H1 (cell line): ENCODE measurements at regions not wholly inside any gene's neighbourhood (a gene's known extent, or its start where the extent isn't known, plus 50 kb on each side); places are given as distances from the start of the nearest gene placed in this dataset.

Experiments used
- CTCF ChIA-PET: fragments of 300-600 bp; sonication (Branson Sonifier 250); formaldehyde crosslinking; loops from one replicate; lab custom pipeline; 2021; ENCODE audit not compliant: partially characterized antibody; lab: Charles Lee
- POLR2A ChIA-PET: fragments of 300-600 bp; sonication (Branson Sonifier 250); formaldehyde crosslinking; loops from one replicate; lab custom pipeline; 2021; ENCODE audit warnings: inconsistent platforms; ENCODE audit not compliant: partially characterized antibody; lab: Charles Lee
- DNase-seq, 2 experiments: peaks; one replicate each; pipeline versions ENCODE4 v3.0.0 to v3.0.0-alpha.2; 2010 to 2022; ENCODE audit warnings: low spot score in 2 of 2, low read depth in 1 of 2, mixed read lengths in 1 of 2
- FAIRE-seq: peaks from 2 replicates; lab custom pipeline; 2011; peaks lifted over from hg19 to GRCh38; lab: Jason Lieb, UNC
- H2AFZ ChIP-seq: 2 replicates; pipeline ENCODE4 v1.8.1; 2012; ENCODE audit warnings: low read length, inconsistent platforms
- H2AK5ac ChIP-seq: 2 replicates; pipeline ENCODE4 v1.6.1; 2013; ENCODE audit warnings: low read depth, low read length
- H2BK120ac ChIP-seq: replicated peaks from 2 replicates; pipeline ENCODE3; 2013; ENCODE audit warnings: low read depth, low read length, inconsistent platforms
- H2BK12ac ChIP-seq: 2 replicates; pipeline ENCODE4 v1.6.1; 2013; ENCODE audit warnings: low read depth, low read length
- H2BK15ac ChIP-seq: 2 replicates; pipeline ENCODE4 v1.6.1; 2013; ENCODE audit warnings: low read length
- H2BK20ac ChIP-seq: 2 replicates; pipeline ENCODE4 v1.6.1; 2013; ENCODE audit warnings: low read length
- H2BK5ac ChIP-seq: 2 replicates; pipeline ENCODE4 v1.6.1; 2013; ENCODE audit warnings: low read depth, low read length
- H3K14ac ChIP-seq: 2 replicates; pipeline ENCODE4 v1.6.1; 2013; ENCODE audit warnings: inconsistent platforms; ENCODE audit not compliant: insufficient read length
- H3K18ac ChIP-seq: 2 replicates; pipeline ENCODE4 v1.6.1; 2013; ENCODE audit warnings: low read length; ENCODE audit errors: extremely low read depth
- H3K23ac ChIP-seq: 2 replicates; pipeline ENCODE4 v1.6.1; 2013; ENCODE audit warnings: inconsistent platforms; ENCODE audit not compliant: insufficient read length
- H3K23me2 ChIP-seq: 2 replicates; pipeline ENCODE4 v1.6.1; 2013; ENCODE audit warnings: low read depth, low read length
- H3K27ac ChIP-seq: 2 replicates; pipeline ENCODE4 v1.6.1; 2011; ENCODE audit warnings: low read depth, low read length, inconsistent platforms
- H3K27me3 ChIP-seq, 4 experiments: replicated peaks in 1 of 4; 1 replicate in 1 of 4; 2 replicates in 3 of 4; pipeline versions ENCODE4 v1.6.1 to v1.8.1; 2011 to 2013; ENCODE audit warnings: low read length in 3 of 4, mild to moderate bottlenecking in 3 of 4, inconsistent platforms in 2 of 4, mixed read lengths in 2 of 4, moderate library complexity in 1 of 4; ENCODE audit not compliant: control insufficient read depth in 3 of 4, insufficient read depth in 3 of 4; ENCODE audit errors: extremely low read depth in 1 of 4
- H3K36me3 ChIP-seq, 4 experiments: 2 replicates each; pipeline versions ENCODE4 v1.6.1 to v1.8.1; 2011 to 2013; ENCODE audit warnings: mild to moderate bottlenecking in 4 of 4, low read length in 3 of 4, moderate library complexity in 2 of 4, control low read depth in 1 of 4, inconsistent platforms in 1 of 4; ENCODE audit not compliant: insufficient read depth in 4 of 4, control insufficient read depth in 2 of 4
- H3K4ac ChIP-seq: replicated peaks from 2 replicates; pipeline ENCODE3; 2013; ENCODE audit warnings: low read length, low read depth, mixed read lengths, inconsistent platforms; ENCODE audit not compliant: insufficient read length
- H3K4me1 ChIP-seq, 4 experiments: replicated peaks in 1 of 4; 1 replicate in 1 of 4; 2 replicates in 3 of 4; pipeline versions ENCODE4 v1.6.1 to v1.8.1; 2011 to 2013; ENCODE audit warnings: low read length in 3 of 4, inconsistent platforms in 2 of 4, mixed read lengths in 1 of 4; ENCODE audit not compliant: insufficient read depth in 4 of 4, control insufficient read depth in 3 of 4
- H3K4me2 ChIP-seq, 2 experiments: 2 replicates each; pipeline versions ENCODE4 v1.6.1 to v1.8.1; 2011 to 2013; ENCODE audit warnings: low read depth in 2 of 2, low read length in 2 of 2, control low read depth in 1 of 2, inconsistent platforms in 1 of 2, mild to moderate bottlenecking in 1 of 2; ENCODE audit not compliant: insufficient read depth in 1 of 2
- H3K4me3 ChIP-seq, 4 experiments: fragments of 200-600, 300-600 bp in 1 of 4; sonication (generic), shearing (Covaris generic), sonication (Bioruptor Twin) in 1 of 4; 2 replicates each; pipeline versions ENCODE4 v1.5.1 to v1.8.1; 2011 to 2016; ENCODE audit warnings: low read length in 4 of 4, low read depth in 3 of 4, control low read depth in 2 of 4, inconsistent platforms in 2 of 4, mild to moderate bottlenecking in 2 of 4, mixed read lengths in 1 of 4, moderate library complexity in 1 of 4; ENCODE audit not compliant: insufficient read depth in 2 of 4; ENCODE audit errors: extremely low read depth in 1 of 4
- H3K56ac ChIP-seq: replicated peaks from 2 replicates; pipeline ENCODE3; 2013; ENCODE audit warnings: low read depth, mild to moderate bottlenecking, mixed read lengths, low read length, inconsistent platforms; ENCODE audit not compliant: insufficient read length
- H3K79me1 ChIP-seq: 2 replicates; pipeline ENCODE4 v1.6.1; 2013; ENCODE audit warnings: low read depth, low read length, control low read depth
- H3K79me2 ChIP-seq, 2 experiments: 2 replicates each; pipeline versions ENCODE4 v1.6.1 to v1.8.1; 2012 to 2013; ENCODE audit warnings: low read length in 2 of 2, mild to moderate bottlenecking in 2 of 2, inconsistent platforms in 1 of 2; ENCODE audit not compliant: insufficient read depth in 2 of 2, control insufficient read depth in 1 of 2
- H3K9ac ChIP-seq, 4 experiments: replicated peaks in 1 of 4; 1 replicate in 1 of 4; 2 replicates in 3 of 4; pipeline versions ENCODE4 v1.6.1 to v1.8.1; 2011 to 2013; ENCODE audit warnings: low read depth in 3 of 4, low read length in 3 of 4, control low read depth in 2 of 4, mild to moderate bottlenecking in 2 of 4, moderate library complexity in 2 of 4, inconsistent platforms in 1 of 4; ENCODE audit errors: extremely low read depth in 1 of 4
- H3K9me3 ChIP-seq, 2 experiments: 2 replicates each; pipeline versions ENCODE4 v1.6.1 to v1.8.1; 2012 to 2013; ENCODE audit warnings: mild to moderate bottlenecking in 2 of 2, moderate library complexity in 2 of 2, control low read depth in 1 of 2, inconsistent platforms in 1 of 2, low read depth in 1 of 2, low read length in 1 of 2, mixed read lengths in 1 of 2; ENCODE audit not compliant: insufficient read depth in 2 of 2
- H4K20me1 ChIP-seq, 2 experiments: replicated peaks in 1 of 2; 2 replicates each; pipeline versions ENCODE3 to v1.8.1; 2011 to 2013; ENCODE audit warnings: inconsistent platforms in 2 of 2, low read length in 2 of 2, mild to moderate bottlenecking in 1 of 2; ENCODE audit not compliant: insufficient read depth in 2 of 2, control insufficient read depth in 1 of 2
- H4K5ac ChIP-seq: 2 replicates; pipeline ENCODE4 v1.6.1; 2013; ENCODE audit warnings: low read length, low read depth, mixed read lengths, inconsistent platforms; ENCODE audit not compliant: insufficient read length
- H4K8ac ChIP-seq: 2 replicates; pipeline ENCODE4 v1.8.0; 2013; ENCODE audit warnings: mild to moderate bottlenecking, moderate library complexity, low read length, inconsistent platforms; ENCODE audit not compliant: insufficient read depth; ENCODE audit errors: extremely low read depth
- H4K91ac ChIP-seq: replicated peaks from 2 replicates; pipeline ENCODE3; 2013; ENCODE audit warnings: low read length, mixed read lengths, inconsistent platforms; ENCODE audit not compliant: insufficient read length
- CHD1 ChIP-seq: IDR thresholded peaks from 2 replicates; pipeline ENCODE4 v1.6.1; 2012; ENCODE audit warnings: low read depth, low read length, improper control_type of control experiment
- CTBP2 ChIP-seq: IDR thresholded peaks from 2 replicates; pipeline ENCODE4 v1.7.0; 2011; ENCODE audit warnings: borderline replicate concordance, mild to moderate bottlenecking, moderate library complexity, mixed read lengths, low read length; ENCODE audit not compliant: insufficient read depth, insufficient read length
- GTF2F1 ChIP-seq: IDR thresholded peaks from 2 replicates; pipeline ENCODE4 v1.6.1; 2012; ENCODE audit warnings: low read depth, low read length, improper control_type of control experiment, borderline replicate concordance
- JUN ChIP-seq: IDR thresholded peaks from 2 replicates; pipeline ENCODE4 v1.6.1; 2011; ENCODE audit warnings: low read depth, mild to moderate bottlenecking, improper control_type of control experiment, low read length
- JUND ChIP-seq: IDR thresholded peaks from 2 replicates; pipeline ENCODE4 v1.6.1; 2011; ENCODE audit warnings: mild to moderate bottlenecking, improper control_type of control experiment, low read length
- KDM1A ChIP-seq: fragments of 200-600, 300-600 bp; sonication (generic); IDR thresholded peaks from 2 replicates; pipeline ENCODE4 v1.7.1; 2016; ENCODE audit warnings: mild to moderate bottlenecking, low read length, borderline replicate concordance
- RNF2 ChIP-seq: fragments of 200-900, 300-1000 bp; sonication (generic); IDR thresholded peaks from 2 replicates; pipeline ENCODE4 v1.7.1; 2016; ENCODE audit warnings: borderline replicate concordance, low read depth, mild to moderate bottlenecking, antibody characterized with exemption, low read length; ENCODE audit not compliant: poor library complexity, severe bottlenecking; ENCODE audit errors: missing control alignments
- SRF ChIP-seq: IDR thresholded peaks from 2 replicates; pipeline ENCODE4 v1.6.1; 2011; ENCODE audit warnings: mild to moderate bottlenecking, low read depth, low read length, moderate library complexity
- WGBS, 2 experiments: shearing (Covaris generic) in 1 of 2; methylation state at CpG; one replicate each; pipeline versions ENCODE4 v1.1.6 to v1.1.7; 2013 to 2015; ENCODE audit warnings: low lambda C conversion rate in 2 of 2, mixed read lengths in 2 of 2, inconsistent platforms in 1 of 2, low coverage in 1 of 2, missing lambda C conversion rate in 1 of 2; ENCODE audit not compliant: insufficient replicate concordance in 2 of 2, insufficient coverage in 1 of 2, insufficient read length in 1 of 2; ENCODE audit errors: extremely low coverage in 1 of 2, missing lambda C conversion rate in 1 of 2; 5-methylcytosine and 5-hydroxymethylcytosine counted together

DNA sequence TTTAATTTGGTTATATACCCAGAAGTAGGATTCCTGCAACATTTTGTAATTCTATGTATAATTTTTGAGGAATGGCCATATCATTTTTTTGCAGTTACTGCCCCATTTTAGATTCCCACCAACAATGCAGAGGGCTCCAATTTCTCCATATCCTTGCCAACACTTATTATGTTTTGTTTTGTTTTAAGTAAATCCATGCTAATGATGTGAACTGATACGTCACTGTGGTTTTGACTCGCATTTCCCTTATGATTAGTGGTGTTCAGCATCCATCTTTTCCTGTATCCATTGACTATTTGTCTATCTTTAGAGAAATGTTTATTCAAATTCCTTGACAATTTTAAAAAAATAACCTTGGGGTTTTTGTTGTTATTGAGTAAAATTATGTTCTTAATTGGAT, 826.4 kb downstream of the CDH11 start:
- no peak overlapping the region for H3K4me2 ChIP-seq
- no peaks in the 10 kb centered on the region for H3K79me2 ChIP-seq
- H4K20me1 ChIP-seq: no peaks in the 10 kb centered on the region
- no peak overlapping the region for H2BK5ac ChIP-seq
- H3K9ac ChIP-seq: no peak overlapping the region
- no peaks in the 10 kb centered on the region for H3K4me1 ChIP-seq
- H4K8ac ChIP-seq: no peak overlapping the region
- no peak overlapping the region for H2BK120ac ChIP-seq
- ChIA-PET POLR2A (no interaction called here), CTCF (interaction anchor here (0.9 kb wide), 1 partner anchor 18 kb away, joined by 3 read pairs; no protein-coding TSS in a partner anchor)
- H2AFZ ChIP-seq: no peak overlapping the region
- no peaks in the 10 kb centered on the region for H3K23me2 ChIP-seq
- no peak for DNase-seq
- no peaks in the 10 kb centered on the region for H3K79me1 ChIP-seq
- H2BK20ac ChIP-seq: no peak overlapping the region
- no peaks in the 10 kb centered on the region for H3K9me3 ChIP-seq
- H3K27me3 ChIP-seq: no peaks in the 10 kb centered on the region
- no peak overlapping the region for H3K4ac ChIP-seq
- FAIRE-seq: no peak
- H2BK15ac ChIP-seq: no peak overlapping the region
- WGBS, 2 experiments: 95% methylated on average over 2 of the region's 2 CpGs; no CpG with 5 or more reads in 1 of the 2 experiments
- no peak overlapping the region for H4K91ac ChIP-seq
- no peak overlapping the region for H2BK12ac ChIP-seq
- H3K4me3 ChIP-seq: no peak overlapping the region
- no peak overlapping the region for H3K14ac ChIP-seq
- no peak overlapping the region for H3K18ac ChIP-seq
- H3K36me3 ChIP-seq: no peaks in the 10 kb centered on the region
- H3K23ac ChIP-seq: no peak overlapping the region
- no peak overlapping the region for H2AK5ac ChIP-seq
- no peak overlapping the region for H3K56ac ChIP-seq
- no peak overlapping the region for H3K27ac ChIP-seq
- no peak overlapping the region for H4K5ac ChIP-seq
- no peak for TF ChIP-seq CHD1
- TF ChIP-seq JUN: no peak
- TF ChIP-seq GTF2F1: no peak
- TF ChIP-seq CTBP2: no peak
- TF ChIP-seq KDM1A: no peak
- no peak for TF ChIP-seq RNF2
- TF ChIP-seq SRF: no peak
- no peak for TF ChIP-seq JUND
